Esophagus squamous epithelium (tissue), 5 donors: ENCODE measurements at regions not wholly inside any gene's neighbourhood (a gene's known extent, or its start where the extent isn't known, plus 50 kb on each side); places are given as distances from the start of the nearest gene placed in this dataset.

ENCODE experiments used
- DNase-seq: peaks from one replicate; lab custom pipeline; 2025; lab: John Stamatoyannopoulos, UW
- H3K27ac ChIP-seq, 4 donors: fragments of 200-600 bp; sonication (generic); one replicate each; pipeline ENCODE4 v1.5.1; 2016 to 2019; ENCODE audit warnings: mild to moderate bottlenecking in 1 of 4
- H3K27me3 ChIP-seq, 4 donors: fragments of 200-600 bp; sonication (generic); 1 replicate in 3 of 4; 2 replicates in 1 of 4; pipeline versions ENCODE4 v1.5.1 to v1.6.0; 2017 to 2021; ENCODE audit warnings: antibody characterized with exemption in 1 of 4
- H3K36me3 ChIP-seq, 3 donors: fragments of 200-600 bp; sonication (generic); one replicate each; pipeline ENCODE4 v1.5.1; 2016 to 2019
- H3K4me1 ChIP-seq, 3 donors: fragments of 200-600 bp; sonication (generic); one replicate each; pipeline ENCODE4 v1.5.1; 2017 to 2019
- H3K4me3 ChIP-seq, 4 donors: fragments of 200-600 bp; sonication (generic); 1 replicate in 3 of 4; 2 replicates in 1 of 4; pipeline ENCODE4 v1.5.1; 2016 to 2019; ENCODE audit warnings: mild to moderate bottlenecking in 2 of 4, moderate library complexity in 1 of 4
- H3K9me3 ChIP-seq, 3 donors: fragments of 200-600 bp; sonication (generic); one replicate each; pipeline ENCODE4 v1.5.1; 2016 to 2019
- CTCF ChIP-seq, 6 experiments: fragments of 450-650 bp in 4 of 6; fragments of 200-600 bp in 2 of 6; sonication (generic) in 2 of 6; IDR thresholded peaks; one replicate each; pipeline ENCODE4 v1.5.1; 2016 to 2019; ENCODE audit warnings: antibody characterized with exemption in 6 of 6, mild to moderate bottlenecking in 4 of 6, moderate library complexity in 4 of 6
- POLR2A ChIP-seq, 4 donors: fragments of 450-650 bp; IDR thresholded peaks; one replicate each; pipeline ENCODE4 v1.6.1; 2017; ENCODE audit warnings: antibody characterized with exemption in 4 of 4, mild to moderate bottlenecking in 4 of 4, moderate library complexity in 3 of 4
- WGBS, 2 donors: methylation state at CpG; one replicate each; pipeline ENCODE4 v1.1.5; 2018; 5-methylcytosine and 5-hydroxymethylcytosine counted together
- intact Hi-C: fragments of 100-400 bp; cut with DNase I; formaldehyde crosslinking; loops from one replicate; pipeline ENCODE4 v1.15.0; 2022
- donor health status: DM: yes; HTN: yes; CAD: no.

DNA sequence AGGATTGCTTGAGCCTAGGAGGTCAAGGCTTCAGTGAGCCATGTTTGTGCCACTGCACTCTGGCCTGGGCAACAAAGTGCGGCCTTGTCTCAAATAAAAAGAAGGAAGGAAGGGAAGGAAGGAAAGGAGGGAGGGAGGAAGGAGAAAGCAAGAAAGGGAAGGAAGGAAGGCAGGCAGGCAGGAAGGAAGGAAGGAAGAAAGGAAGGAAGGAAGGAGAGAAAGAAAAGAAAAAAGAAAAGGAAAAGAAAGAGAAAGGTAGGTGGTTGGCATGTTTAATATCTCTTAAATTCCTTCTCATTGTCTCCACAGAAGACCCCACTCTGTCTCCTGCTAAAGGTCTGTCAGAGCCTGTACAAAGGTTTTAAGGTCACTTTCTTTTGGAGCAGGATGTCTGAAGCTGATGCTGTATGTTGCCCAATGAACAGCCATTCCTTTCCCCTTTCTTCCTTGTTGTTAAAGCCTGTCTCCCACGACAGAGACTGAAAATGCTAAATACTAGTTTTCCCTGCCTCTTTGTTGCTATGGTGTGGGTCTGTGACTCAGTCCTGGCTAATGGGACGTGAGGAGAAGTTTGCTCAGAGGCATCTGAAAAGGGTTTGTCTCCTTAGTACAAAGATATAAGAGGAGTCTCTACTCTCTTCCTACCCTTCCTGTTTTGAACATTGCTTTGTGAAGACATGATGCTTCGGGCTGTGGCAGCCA lies 213.3 kb downstream of the PCSK1 start:
- 46 to 61% methylated on average over 4 of the region's 4 CpGs for WGBS, 2 donors
- TF ChIP-seq POLR2A (IDR thresholded peaks at IDR 0.05) (no peak), CTCF (IDR thresholded peaks at IDR 0.05) (no peak)
- no peaks in the 10 kb centered on the region for H3K36me3 ChIP-seq

DNA sequence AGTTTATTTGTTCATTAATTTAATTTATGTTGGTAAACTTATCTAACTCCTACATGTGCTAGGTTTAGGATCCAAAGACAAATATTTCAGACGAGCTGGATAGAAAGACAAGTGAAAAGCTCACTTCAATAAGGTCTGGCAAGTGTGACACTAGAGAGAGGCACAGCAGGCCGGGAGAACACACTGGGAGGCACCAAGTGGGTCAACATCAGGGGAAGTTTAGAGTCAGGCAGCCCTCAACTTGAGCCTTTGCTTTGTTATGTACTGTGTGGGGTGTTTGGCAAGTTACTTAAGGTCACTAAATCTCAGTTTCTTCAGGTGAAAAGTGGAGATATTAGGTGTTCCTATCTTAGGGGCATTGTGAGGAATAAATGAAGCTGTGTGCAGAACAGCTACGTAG lies 214.4 kb downstream of the PCSK1 start:
- Histone ChIP-seq H3K27me3 (no peaks in the 10 kb centered on the region), H3K36me3 (no peaks in the 10 kb centered on the region), H3K4me1 (peaks cover 0 to 16% (median 4%) of the 10 kb centered on the region in 3 donors), H3K4me3 (no peak overlapping the region), H3K9me3 (no peaks in the 10 kb centered on the region), H3K27ac (no peak overlapping the region)
- WGBS, 2 donors, result 72 to 90% methylated on average over 3 of the region's 3 CpGs
- intact Hi-C loops, result no loop called here
- DNase-seq, result no peak
- TF ChIP-seq POLR2A (IDR thresholded peaks at IDR 0.05), result no peak
- no peak for TF ChIP-seq CTCF (IDR thresholded peaks at IDR 0.05)

More for the DNA sequence above, 213.3 kb downstream of the PCSK1 start:
- Histone ChIP-seq H3K4me1 (peaks cover 0 to 16% (median 4%) of the 10 kb centered on the region in 3 donors), H3K27me3 (no peaks in the 10 kb centered on the region), H3K27ac (peak overlapping the region in 1 of 4 donors; percentile 7), H3K4me3 (no peak overlapping the region), H3K9me3 (no peaks in the 10 kb centered on the region)
- intact Hi-C loops, result no loop called here
- no peak for DNase-seq

DNA sequence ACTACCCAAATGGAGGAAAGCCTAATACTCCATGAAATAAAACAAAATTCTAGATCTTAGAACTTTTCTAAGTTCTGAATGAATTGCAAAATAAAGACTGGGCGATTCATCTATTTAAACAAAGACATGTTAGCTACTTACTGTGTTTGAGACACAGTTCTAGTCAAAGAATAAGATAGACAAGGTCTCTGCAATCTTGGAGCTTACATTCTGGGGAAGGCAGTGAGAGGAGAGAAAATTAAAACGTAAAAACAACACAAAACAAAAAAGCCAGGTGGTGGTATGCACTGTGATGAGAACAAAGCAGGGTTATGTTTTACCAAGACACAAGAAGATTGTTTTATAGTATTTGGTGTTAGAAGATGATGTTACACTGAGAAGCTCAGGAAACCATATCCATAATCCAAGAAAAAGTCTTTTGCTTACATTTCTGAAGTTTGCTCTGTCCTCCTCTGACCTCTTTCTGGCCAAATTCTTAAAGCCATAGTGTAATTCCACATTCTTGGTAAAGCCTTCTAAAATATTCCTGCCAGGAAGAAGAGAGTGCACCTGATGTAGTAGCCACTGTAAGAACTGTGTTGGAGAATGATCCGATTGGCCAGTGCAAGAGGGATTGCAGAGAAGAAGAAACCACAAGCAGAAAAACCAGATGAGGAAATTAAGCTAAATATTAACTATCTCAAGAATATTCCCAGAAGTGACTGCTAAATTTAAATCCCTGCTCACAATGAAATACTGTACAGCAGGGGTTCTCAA lies 218.4 kb downstream of the PCSK1 start:
- intact Hi-C loops, result no loop called here
- no peak for TF ChIP-seq CTCF (IDR thresholded peaks at IDR 0.05)
- no peak for TF ChIP-seq POLR2A (IDR thresholded peaks at IDR 0.05)
- Histone ChIP-seq H3K9me3 (no peaks in the 10 kb centered on the region), H3K4me1 (peaks cover 0 to under 1% (median 0%) of the 10 kb centered on the region in 3 donors), H3K27ac (no peak overlapping the region), H3K4me3 (no peak overlapping the region), H3K36me3 (no peaks in the 10 kb centered on the region), H3K27me3 (no peaks in the 10 kb centered on the region)
- 75 to 88% methylated on average over 3 of the region's 3 CpGs for WGBS, 2 donors
- DNase-seq, result no peak

DNA sequence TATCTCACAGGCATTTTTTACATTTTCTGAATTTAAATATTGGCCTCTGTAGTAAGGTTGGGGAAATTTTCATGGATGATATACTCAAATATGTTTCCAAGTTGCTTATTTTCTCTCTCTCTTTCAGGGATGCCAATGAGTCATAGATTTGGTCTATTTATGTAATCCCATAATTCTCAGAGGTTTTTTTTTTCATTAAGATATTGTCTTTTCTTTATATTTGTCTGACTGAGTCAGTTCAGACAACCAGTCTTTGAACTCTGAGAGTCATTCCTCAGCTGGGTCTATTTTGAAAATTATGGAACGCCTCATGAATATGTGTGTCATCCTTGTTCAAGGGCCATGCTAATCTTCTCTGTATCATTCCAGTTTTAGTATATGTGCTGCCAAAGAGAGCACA lies 223.2 kb downstream of the PCSK1 start:
- Histone ChIP-seq H3K36me3 (no peaks in the 10 kb centered on the region), H3K9me3 (peaks cover 0 to 27% (median 15%) of the 10 kb centered on the region in 3 donors), H3K4me3 (no peak overlapping the region), H3K4me1 (no peaks in the 10 kb centered on the region), H3K27me3 (no peaks in the 10 kb centered on the region), H3K27ac (peak overlapping the region in 1 of 4 donors; percentile 19)
- no peak for TF ChIP-seq CTCF (IDR thresholded peaks at IDR 0.05)
- no peak for TF ChIP-seq POLR2A (IDR thresholded peaks at IDR 0.05)
- intact Hi-C loops, result no loop called here
- DNase-seq, result no peak
- WGBS, 2 donors, result 38 to 65% methylated on average over 1 of the region's 1 CpG

GRCh38 chr5:96207420-96207819 lies 225.6 kb downstream of the PCSK1 start:
- Histone ChIP-seq H3K4me3 (no peak overlapping the region), H3K4me1 (no peaks in the 10 kb centered on the region), H3K27me3 (no peaks in the 10 kb centered on the region), H3K9me3 (peaks cover 0 to 27% (median 15%) of the 10 kb centered on the region in 3 donors), H3K27ac (no peak overlapping the region), H3K36me3 (no peaks in the 10 kb centered on the region)
- no peak for DNase-seq
- intact Hi-C loops, result no loop called here
- no peak for TF ChIP-seq CTCF (IDR thresholded peaks at IDR 0.05)
- no peak for TF ChIP-seq POLR2A (IDR thresholded peaks at IDR 0.05)
